Suprapubic skin (tissue), 3 donors: ENCODE measurements at regions not wholly inside any gene's neighbourhood (a gene's known extent, or its start where the extent isn't known, plus 50 kb on each side); places are given as distances from the start of the nearest gene placed in this dataset.

Experiments
- EP300 ChIP-seq: sonication (generic); formaldehyde crosslinking; IDR thresholded peaks from one replicate; pipeline ENCODE4 v1.6.1; 2017; ENCODE audit warnings: antibody characterized with exemption
- TF ChIP-seq, protein P1 (sequence below), 2 donors: fragments of 200-600 bp in 1 of 2; fragments of 450-650 bp in 1 of 2; sonication (generic) in 1 of 2; IDR thresholded peaks; one replicate each; pipeline ENCODE4 v1.5.1; 2016 to 2019; ENCODE audit warnings: antibody characterized with exemption in 2 of 2, mild to moderate bottlenecking in 1 of 2, moderate library complexity in 1 of 2

GRCh38 chr20:22352019-22352418, 232.4 kb downstream of the FOXA2 start:
- TF ChIP-seq, protein P1, sequence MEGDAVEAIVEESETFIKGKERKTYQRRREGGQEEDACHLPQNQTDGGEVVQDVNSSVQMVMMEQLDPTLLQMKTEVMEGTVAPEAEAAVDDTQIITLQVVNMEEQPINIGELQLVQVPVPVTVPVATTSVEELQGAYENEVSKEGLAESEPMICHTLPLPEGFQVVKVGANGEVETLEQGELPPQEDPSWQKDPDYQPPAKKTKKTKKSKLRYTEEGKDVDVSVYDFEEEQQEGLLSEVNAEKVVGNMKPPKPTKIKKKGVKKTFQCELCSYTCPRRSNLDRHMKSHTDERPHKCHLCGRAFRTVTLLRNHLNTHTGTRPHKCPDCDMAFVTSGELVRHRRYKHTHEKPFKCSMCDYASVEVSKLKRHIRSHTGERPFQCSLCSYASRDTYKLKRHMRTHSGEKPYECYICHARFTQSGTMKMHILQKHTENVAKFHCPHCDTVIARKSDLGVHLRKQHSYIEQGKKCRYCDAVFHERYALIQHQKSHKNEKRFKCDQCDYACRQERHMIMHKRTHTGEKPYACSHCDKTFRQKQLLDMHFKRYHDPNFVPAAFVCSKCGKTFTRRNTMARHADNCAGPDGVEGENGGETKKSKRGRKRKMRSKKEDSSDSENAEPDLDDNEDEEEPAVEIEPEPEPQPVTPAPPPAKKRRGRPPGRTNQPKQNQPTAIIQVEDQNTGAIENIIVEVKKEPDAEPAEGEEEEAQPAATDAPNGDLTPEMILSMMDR (IDR thresholded peaks at IDR 0.05), result no peak
- TF ChIP-seq EP300, result no peak
